HG03432 (cell line): ENCODE measurements at regions not wholly inside any gene's neighbourhood (a gene's known extent, or its start where the extent isn't known, plus 50 kb on each side); places are given as distances from the start of the nearest gene placed in this dataset.
A peak's percentile ranks its signal among the peaks of the same experiment; 100 is the strongest.

Source experiments
- ATAC-seq: cut with Tn5 transposase; IDR thresholded peaks from one replicate; pipeline ENCODE4 v1.9.1; 2021; ENCODE audit warnings: mild to moderate bottlenecking, moderate library complexity; ENCODE audit not compliant: unreplicated experiment

DNA sequence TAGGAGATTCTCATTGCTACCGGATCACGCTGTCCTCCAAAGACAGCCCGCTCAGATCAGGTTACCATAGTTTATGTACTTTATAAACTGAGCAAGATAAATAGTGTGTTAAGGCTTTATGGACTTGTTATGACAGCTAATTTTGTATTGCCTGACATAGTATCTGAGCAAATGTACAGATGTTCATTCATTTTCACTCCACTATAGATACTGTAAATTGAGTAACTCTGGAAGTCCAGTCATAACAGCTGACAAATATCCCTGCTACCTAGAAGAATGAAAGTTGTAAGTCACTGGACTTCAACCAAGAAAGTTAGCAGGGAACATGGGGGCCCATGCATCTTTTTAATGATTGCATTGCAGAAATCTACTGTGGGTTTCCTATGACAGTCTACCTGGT is 292.4 kb upstream of the ADAMTS16 start:
- no peak for ATAC-seq

- no peak for ATAC-seq
Observed at GRCh38 chr5:4855036-4855435, 285.1 kb upstream of the ADAMTS16 start.

- no peak for ATAC-seq
Observed at GRCh38 chr5:4855880-4856279, 284.2 kb upstream of the ADAMTS16 start.

- no peak for ATAC-seq
Observed at GRCh38 chr5:4857761-4858160, 282.4 kb upstream of the ADAMTS16 start.

DNA sequence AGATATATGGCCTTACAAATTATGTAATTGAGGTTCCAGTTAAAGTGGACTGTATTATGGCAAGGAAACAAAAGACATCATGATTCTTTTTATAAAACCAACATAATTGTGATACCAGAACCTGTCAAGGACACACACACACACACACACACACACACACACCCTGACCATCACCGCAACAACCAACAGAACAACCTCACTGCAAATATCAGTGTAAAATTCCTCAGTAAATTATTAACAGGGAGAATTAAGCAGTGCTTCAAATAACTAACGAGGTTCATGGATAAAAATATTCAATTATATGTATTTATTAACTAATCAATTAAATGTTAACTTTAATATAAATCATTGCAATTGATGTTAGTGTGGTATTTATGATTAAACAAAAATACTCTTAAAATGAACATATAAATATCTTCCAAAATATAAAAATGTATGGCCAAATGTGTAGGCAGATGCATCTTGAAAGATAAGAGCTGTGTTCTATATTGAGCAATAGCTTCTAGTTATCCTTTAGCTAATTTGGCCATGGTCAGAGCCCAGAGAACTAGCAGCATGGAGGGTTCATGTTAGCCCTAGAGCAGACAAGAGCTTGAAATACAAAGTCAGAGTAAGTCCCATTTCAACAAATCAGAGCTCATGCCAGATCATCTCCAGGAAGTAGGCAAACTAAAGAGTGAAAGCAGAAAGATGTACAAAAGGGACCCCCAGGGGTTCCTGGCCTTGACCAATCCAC is 280.5 kb upstream of the ADAMTS16 start:
- ATAC-seq, result no peak

DNA sequence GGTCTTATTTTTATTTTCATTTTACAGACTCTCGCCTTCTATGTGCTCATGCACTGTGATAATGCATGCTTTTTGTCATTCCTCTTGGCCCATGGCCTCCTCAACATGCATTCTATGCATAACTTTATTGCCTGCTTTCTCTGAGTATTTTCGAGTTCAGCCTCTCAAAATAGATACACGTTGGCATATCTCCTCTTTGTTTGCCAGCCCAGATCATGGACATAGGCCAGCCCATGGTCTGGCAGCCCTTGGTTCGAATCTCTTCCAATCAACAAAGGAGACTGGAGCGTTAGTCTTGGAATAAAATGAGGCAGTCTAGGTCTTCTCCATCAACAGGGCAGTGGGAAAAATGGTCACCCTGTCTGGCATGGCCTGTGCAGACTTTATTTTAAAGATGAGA is 279.5 kb upstream of the ADAMTS16 start:
- no peak for ATAC-seq

DNA sequence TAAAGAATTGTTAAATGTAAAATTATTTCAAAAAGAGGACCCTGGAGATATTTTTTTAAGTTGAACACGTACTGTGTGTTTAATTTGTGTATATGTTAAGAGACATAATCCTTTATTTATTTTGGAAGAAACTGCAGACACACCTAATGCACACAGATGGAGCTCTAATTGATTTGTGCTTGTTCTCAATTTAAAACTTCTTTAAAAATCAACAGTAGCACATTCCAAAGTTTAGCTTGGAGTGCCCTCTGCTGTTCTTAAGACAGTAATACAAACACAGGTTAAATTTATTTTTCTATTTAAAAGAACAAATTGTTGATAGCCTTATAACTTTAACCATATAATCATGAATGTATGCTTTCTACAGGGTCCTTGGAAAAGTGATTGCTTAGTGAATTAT is 277.6 kb upstream of the ADAMTS16 start:
- ATAC-seq, result no peak

DNA sequence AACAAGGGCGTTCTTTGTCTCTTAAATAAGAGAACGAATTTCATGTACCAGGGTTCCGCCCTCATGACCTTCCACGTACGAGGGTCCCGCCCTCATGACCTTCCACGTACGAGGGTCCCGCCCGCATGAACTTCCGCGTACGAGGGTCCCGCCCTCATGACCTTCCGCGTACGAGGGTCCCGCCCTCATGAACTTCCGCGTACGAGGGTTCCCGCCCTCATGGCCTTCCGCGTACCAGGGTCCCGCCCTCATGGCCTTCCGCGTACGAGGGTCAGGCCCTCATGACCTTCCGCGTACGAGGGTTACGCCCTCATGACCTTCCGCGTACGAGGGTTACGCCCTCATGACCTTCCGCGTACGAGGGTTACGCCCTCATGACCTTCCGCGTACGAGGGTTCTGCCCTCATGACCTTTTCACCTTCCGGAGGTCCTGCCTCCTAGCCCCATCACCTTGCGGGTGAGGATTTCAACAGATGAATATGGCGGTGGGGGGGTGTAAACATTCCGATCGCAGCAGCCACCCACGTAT is 273.9 kb upstream of the ADAMTS16 start:
- no peak for ATAC-seq

DNA sequence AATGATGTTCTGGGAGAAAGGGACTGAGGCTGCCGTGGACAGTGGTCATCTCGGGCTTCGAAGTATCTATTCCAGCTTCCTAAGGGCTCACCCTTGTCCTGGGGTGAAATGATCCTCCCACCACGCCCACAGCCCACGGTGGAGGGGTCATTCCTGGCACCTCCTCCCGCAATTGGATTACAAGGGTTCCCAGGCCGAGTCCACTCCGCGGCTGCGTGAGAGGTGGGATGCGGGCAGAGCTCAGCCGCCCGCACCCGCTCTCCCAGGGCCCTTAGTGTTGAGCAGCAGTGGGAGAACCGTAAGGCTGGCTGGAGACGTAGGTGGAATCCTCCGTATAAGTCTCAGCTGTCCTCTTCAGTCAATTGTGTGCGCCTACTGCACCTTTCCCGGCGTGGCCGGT is 273.3 kb upstream of the ADAMTS16 start:
- ATAC-seq, result no peak

GRCh38 chr5:4868140-4868735 is 271.9 kb upstream of the ADAMTS16 start:
- ATAC-seq, result peak; percentile 76

- ATAC-seq, result no peak
Observed at GRCh38 chr5:4873652-4874051, 266.5 kb upstream of the ADAMTS16 start.

DNA sequence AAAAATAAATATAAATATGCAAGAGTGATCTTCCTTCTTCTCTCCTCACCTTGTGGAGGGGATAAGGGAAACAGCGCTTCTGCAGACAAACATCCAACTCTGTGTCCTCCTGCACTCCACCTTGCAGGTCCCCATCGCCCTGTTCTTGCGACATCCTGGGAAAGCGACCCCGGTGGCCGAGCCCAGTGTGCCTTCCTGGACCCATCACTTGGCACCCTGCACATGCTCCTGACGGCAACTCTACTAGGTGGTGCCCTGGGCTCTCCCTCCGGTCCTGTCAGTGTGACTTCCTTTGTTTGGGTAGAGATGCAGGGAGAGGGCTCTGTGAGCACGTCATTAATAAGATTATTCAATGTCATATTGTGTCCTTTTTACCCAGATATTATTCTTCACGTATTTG is 266.0 kb upstream of the ADAMTS16 start:
- no peak for ATAC-seq

- ATAC-seq, result no peak
Observed at GRCh38 chr5:4875942-4876341, 264.2 kb upstream of the ADAMTS16 start.

GRCh38 chr5:4876804-4877203 is 263.3 kb upstream of the ADAMTS16 start:
- no peak for ATAC-seq

GRCh38 chr5:4877579-4877978 is 262.6 kb upstream of the ADAMTS16 start:
- no peak for ATAC-seq

GRCh38 chr5:4879075-4879474 is 261.1 kb upstream of the ADAMTS16 start:
- ATAC-seq, result no peak

DNA sequence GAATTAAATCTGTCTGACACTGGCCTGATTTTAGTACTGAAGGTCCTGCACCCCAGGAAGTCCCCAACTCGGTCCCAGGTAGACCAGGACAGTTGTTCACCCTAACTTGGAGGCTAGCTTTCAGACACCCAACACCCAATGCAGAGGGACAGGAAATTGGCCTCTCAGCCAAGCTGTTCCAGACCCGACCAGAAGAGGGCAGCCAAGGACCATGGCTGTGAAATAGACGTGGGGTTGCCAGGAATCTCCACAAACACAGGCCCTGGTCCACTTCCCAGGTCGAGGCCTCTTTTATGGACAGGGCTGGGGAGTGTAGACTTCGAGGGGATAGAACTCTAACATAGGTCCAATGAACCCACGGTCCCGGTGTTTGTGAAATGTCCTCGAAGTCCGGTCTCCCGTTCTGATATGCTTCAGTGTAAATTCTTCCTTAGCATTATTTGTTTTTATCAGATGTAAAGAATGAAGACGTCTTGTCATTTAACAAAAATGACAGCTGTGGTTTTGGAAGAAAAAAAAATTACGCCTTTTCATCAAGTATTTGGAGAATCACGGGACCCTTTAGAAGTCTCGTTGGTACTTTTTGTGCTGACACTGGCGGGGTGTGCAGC is 260.3 kb upstream of the ADAMTS16 start:
- peak; percentile 84 for ATAC-seq

DNA sequence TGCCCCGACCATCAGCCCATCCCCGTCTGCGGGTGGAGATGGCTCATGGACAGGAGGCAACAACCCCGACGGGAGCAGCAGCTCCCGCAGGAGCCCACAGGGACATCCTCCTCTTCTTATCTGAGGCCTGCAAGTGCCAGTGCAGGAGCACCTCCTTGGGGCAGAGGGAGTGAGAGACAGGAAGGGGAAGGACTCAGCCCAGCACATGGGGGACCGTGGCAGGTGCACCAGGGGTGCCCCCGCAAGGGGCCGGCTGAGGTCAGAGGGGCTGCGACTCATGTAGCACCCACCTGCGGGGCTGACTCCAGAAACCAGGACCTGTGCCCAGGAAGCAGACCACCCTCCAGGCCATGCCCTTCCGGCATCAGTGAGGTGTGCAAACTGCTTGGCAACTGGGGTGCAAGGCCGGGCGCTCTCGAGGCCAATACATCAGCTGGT is 259.8 kb upstream of the ADAMTS16 start:
- ATAC-seq, result no peak

DNA sequence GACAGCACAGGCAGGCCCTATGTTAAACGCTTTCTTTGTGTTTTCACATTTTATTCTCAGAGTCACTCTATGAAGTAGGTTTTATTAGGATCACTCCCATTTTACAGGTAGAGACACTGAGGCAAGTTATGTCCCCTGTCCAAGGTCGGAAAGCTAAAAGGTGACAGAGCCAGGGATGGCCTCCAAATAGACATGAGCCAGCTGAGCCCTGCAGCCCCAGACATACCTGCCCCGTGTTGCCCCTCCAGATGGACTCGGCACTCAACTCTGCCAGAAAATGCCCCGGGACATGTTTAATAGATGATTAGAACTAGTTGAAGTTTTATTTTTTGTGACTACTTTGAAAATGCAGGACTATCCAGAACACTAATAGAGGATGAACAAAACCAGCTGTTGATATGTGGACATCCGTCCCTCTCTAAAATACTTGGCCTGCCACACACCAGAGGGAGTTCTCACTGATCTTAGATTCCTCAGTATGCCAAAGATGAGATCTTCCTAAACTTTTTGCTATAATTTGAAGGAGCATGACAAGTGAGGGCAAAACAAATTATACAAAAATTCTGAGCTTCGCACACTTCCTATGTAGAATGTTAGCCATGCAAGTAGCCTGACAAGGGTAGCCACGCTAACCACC is 258.6 kb upstream of the ADAMTS16 start:
- ATAC-seq, result no peak

DNA sequence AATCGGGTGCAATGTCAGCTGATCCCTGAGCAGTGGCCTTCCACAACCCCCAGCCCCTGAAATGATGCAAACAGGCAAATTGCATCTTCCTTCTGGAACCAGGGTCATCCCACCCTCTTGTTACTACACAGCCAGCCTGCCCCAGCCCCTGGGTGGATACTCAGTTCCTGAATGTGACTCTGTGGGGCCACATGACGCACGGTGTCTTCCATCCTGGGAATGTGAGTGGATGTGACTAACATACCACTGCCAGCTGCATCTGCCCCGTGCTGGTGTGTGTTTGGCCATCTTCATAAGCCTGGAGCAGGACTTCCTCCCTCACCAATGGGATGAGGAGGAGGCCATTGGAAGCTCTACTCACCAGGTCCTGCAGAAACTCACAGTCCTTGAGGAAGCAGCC is 257.9 kb upstream of the ADAMTS16 start:
- ATAC-seq, result no peak

DNA sequence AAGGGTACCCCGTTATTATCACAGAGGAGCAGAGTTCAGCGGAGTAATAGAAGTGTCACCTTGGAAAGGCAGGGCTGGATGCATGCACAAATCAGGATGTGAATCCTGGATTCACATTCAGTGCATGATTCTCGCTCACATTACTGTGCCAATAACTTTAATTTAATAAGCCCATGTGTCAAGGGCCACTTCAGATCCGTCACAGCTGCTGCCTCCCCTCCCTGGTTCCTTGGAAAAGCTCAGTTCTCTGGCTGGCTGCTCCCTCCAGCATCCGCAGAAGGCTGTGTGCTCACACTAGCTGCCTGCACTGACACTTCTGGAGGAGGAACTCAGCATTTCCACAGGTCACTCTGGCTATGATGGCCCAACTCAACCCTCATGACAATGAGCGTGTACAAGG is 256.8 kb upstream of the ADAMTS16 start:
- no peak for ATAC-seq
